MV-4-11 (cell line): ENCODE measurements at regions not wholly inside any gene's neighbourhood (a gene's known extent, or its start where the extent isn't known, plus 50 kb on each side); places are given as distances from the start of the nearest gene placed in this dataset.
A peak's percentile ranks its signal among the peaks of the same experiment; 100 is the strongest.
"Not testable (repeated sequence)": the region's sequence is repeated elsewhere in the genome, so short reads cannot be mapped to it uniquely, and the experiment has no call there.

Source experiments
- DNase-seq: peaks from one replicate; lab custom pipeline; 2025; lab: John Stamatoyannopoulos, UW

DNA sequence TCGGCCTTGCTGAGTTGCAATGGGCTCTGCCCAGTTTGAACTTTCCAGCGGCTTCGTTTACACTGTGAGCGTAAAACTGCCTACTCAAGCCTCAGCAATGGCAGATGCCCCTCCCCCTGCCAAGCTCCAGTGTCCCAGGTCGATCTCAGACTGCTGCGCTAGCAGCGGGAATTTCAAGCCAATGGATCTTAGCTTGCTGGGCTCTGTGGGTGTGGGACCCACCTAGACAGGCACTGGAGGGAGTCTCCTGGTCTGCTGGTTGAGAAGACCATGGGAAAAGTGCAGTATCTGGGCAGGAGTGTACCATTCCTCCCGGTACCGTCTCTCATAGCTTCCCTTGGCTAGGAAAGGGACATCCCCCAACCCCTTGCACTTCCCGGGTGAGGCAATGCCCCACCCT, 88.2 kb downstream of the KLHL28 start:
- DNase-seq: no peak

DNA sequence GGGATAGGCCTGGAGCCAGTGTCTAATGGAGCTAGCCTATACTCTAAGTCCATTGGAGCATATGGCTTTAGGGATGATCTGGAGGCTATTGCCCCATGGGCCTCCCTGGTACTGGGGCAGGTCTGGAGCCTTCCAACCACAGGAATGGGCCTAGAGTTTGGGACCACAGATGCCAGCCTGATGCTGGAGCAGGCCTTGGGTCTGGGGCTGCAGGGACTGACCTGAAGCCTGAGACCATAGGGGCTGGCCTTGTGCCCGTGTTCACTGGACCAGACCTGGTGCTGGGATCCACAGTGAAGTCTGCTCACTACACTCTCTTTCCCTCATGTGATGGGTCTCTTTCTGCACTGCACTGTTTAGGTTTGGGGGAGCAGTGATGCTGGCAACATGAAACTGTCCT, 95.0 kb downstream of the KLHL28 start:
- no peak for DNase-seq

DNA sequence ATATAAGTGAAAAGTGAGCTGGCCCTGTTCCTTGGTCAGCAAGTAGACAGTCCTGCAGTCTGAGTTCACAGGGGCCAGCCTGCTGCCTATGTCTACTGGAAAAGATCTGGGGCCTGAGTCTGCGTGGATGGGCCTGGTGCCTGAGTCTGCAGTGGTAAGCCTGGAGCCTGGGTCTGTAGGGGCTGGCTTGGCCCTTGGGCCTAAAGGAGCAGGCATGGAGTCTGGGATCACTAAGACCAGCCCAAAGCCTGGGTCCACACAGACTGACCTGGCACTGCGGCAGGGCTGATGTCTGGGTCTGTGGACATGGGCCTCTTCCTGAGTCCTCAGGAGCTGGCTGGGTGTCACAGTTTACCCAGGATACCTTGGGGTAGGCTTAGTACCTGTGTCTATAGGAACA, 95.4 kb downstream of the KLHL28 start:
- no peak for DNase-seq

DNA sequence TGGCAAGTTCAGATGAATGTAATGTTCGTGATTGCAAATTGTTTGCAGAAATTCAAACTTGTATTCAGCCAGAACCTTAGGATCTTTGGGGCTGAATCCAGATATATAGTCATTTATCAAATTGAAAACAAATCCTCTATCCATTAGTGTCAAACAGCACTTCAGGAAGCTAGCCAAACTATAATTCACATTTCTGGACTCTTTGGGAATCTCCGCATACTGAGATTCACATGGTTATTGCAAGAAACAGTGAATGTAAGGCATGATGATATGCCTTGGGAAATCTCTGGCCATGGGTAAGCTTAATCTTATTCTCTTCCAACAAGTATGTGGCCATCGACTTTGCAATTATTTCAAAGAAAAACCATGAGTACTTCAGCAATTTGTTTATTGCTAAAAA, 98.5 kb downstream of the KLHL28 start:
- no peak for DNase-seq

DNA sequence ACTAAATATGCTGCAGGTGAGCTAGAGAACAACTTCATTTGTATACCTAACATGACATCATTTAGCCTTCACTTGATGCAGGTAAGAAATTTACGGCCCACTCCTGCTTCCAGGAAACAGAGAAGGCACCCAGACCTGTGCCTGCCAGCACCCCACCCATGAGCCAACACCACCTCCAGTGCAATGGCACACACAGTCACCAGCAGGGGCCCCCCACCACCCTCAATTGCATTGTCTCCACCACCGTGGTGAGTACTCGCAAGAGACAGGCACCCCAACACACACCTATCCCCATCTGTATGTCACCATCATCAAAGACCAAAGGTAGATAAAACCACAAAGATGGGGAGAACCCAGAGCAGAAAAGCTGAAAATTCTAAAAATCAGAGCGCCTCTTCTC, 107.6 kb downstream of the KLHL28 start:
- DNase-seq: no peak

DNA sequence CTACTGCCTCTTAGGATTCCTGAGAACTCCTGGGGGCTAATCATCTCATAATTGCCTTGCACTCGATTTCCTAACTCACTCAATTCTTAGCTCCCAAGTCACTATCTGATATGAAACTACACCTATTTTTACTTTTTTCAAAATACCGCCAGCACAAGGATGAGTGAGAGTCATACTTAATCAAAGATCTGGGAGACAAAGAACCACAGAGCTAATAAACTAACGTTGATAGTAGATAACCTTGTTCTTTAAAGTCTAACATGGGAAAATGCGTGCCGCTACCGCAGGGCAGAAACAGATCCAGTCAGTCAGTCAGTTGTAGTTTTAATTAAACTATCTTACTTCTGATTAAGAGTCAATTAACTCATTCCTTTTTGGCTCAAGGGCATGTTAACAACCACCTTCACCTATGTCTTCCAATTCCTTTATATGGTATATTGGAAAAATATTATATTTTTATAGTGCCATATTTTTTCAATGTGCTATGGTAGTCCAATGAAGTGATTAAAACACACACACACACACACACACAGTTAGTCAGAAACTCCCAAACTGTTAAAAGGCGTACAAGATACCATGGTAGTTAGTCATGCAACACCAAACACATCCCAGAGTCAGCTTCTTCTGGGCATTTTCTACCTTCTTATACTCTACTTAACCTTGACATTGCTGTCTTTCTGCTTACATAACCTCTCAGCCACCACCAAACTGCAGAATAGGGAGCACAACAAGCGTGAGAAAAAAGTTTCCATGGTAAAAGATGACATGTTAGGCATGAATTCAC, 114.0 kb downstream of the KLHL28 start:
- no peak for DNase-seq

DNA sequence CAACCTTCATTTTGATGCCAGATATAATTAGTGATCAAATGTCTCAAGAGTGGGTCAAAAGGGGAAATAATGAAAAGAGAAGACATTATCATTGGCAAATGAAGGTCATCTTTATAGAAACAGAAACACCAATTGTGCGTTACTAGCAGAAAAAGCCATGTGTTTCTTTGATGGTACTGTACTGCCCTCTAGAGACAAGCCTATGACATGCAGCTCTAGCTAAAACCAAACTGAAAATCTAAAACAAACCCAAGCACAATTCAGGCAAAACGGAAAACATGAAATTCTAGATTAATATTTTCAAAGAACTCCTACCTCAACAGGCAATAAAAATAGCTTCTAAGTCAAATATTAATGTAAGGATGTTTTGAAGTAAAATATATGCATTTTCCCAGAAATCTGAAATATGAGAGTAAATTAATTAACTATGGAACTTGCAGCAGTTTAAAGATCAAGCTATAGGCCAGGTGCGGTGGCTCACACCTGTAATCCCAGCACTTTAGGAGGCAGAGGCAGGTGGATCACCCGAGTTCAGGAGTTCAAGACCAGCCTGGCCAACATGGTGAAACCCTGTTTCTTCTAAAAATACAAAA, 115.4 kb downstream of the KLHL28 start:
- peak; percentile 37 for DNase-seq

DNA sequence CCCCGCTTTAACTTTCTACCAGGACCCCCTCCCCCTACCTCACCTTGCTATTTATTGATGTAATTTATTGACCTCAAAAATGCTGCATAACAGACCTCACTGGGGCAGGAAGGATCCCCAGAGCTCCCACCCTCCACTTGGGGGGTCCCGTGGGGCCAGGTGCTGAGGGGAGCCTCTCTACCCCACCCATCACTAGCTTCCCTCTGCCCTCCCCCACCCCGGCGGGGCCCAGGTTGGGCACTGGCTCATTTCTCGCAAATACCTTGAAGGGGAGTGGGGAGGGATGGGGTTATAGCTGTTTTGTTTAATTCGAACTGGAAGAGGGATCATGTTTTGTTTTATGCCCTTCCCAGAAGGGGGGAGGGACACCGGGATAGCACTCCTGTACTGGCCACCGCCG, 125.8 kb downstream of the KLHL28 start:
- not testable (repeated sequence) for DNase-seq

DNA sequence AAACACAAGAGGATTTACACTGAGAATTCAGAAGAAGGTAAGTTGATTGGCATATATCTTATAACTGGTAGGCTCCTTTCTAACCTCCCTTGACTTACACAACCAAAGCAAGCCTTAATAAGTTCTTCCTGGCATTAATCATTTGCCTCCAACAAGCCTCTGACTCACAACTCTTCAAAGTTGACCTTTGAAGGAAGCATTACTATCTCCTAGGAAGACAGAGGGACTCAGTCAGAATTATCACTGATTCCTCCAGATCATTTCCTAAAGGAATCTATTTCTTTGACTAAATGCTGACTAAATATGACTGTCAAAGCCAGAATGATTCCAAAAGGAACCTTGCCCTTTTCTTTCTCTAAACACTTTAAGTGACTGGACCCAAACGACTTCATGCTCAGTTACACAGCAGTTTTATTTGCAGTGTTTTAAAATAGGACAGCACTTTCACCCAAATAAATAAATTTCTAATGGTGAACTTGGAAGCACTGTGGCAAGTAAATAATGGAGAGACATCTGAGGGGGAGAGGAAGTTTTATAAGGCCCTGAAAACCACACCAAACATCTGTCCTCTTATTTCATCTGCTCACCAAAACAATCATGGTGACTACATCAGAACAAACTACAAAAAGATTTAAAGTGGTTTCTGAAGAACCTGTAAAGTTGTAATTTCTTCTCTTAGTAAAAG, 128.2 kb downstream of the KLHL28 start:
- no peak for DNase-seq

DNA sequence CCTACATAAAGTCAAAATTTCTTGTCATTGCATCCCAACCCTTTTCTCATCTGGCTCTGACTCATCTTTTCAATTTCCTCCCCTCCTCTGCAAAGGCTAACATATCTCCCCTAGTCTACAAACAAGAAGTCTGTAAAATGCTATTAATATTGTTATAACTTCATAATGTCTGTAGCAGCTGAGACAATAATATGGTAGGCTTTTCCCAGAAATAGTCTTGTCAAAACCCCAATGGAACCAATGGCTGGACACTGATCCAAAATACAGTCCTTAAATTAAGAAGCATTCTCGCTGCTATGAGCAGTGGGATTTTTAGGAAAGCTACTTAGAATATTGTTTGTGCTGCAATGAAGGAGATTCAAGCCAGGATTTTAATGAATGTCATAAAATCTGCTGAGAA, 131.4 kb downstream of the KLHL28 start:
- no peak for DNase-seq

DNA sequence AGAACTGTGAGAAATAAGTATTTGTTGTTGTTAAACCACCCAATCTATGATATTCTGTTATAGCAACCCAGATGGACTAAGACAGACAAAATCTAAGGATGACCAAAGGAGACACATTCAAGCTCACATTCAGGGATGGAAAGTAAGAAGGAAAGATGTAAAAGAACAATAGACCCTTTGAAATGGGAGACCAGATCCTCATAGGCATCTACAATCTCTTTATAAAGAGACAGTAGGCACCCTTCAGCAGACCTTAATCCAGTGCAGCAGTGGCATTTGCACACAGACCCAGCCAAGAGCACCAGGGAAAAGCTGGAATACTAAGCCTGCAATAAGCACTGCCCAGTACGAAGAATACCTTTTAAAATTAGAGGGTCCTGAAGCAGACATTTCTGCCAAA, 132.7 kb downstream of the KLHL28 start:
- DNase-seq: no peak

DNA sequence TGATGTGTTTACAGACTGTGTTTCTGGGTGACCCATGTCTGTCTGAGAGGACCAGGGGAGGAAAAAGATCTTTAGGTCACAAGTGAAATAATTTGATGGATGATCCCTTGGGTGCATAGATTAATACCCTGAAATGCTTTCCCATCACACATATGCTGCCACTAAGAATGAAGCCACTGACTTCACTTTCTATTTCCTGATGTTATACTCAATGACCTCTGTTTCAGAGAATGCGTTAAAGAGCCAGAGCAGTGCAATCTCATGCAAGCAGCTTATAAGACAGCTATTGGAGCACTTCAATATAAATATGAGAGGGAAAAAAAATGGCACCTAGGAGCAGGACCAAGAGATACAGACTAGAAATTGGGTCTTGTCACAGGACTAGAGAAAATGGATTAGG, 133.7 kb downstream of the KLHL28 start:
- DNase-seq: no peak

DNA sequence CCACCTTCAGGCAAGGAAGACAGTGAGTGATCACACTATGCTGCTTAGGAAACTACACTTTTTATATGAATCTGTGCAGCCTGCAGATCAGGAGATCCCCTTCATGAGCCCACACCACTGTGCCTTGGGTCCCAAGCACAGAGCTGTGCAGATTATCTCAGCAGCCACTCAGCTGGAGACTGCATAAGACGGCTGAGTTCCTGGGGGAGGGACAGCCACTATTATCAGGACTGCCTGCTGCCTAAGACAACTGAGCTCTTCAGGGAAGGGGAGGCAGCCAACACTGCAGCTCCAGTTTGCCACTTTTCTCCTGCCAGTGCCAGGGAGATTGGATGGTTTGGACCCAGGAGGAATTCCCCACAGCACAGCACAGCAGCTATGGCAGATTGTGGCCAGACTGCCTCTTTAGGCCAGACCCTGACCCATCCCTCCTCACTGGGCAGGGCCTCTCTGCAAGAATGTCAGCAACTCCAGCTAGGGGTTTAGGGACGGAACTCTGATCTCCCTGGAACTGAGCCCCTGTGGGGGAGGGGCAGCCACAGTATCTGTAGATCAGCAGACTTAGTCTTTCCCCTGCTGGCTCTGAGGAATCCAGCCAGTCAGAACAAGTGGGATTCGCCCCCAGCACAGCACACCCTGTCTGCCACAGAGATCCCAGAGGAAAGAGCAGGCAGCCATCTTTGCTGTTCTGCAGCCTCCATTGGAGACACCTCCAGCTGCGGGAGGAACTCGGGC, 141.3 kb downstream of the KLHL28 start:
- DNase-seq: no peak

DNA sequence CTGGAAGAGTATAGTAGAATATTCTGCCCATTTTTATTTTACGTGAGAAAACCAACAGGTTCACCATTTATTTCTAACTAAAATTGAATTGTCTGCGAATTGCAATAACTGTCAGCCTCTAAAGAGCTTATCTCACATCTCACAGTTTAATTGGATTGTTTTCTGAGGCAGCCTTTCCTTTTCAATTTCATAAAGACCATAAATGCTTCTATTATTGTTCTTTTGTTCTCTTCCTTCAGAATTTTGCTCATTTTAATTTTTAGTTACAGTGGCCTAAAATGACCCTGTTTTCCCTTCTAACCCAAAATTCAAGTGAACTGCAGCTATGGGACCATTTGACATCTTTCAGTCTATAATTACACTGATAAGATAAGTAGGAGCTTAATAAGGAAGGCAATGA, 147.6 kb downstream of the KLHL28 start:
- DNase-seq: no peak

DNA sequence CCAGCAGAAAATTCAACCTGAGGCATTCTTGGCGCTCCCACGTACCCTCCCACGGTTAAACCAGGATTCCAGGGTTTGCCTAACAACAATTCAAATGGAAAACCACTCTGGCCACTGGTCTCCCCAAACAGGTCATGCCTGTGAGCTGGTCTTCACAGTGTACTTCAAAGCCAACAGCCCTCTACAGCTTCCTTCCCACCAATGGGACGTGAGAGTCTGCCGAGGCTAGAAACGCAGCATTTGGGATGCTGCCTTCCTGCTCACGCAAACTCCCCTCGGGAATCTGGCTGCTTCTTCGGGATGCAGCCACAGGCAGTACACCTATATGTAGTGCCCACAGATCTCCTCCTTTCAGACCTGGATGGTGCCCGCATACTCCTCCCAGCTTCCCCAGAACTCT, 149.1 kb downstream of the KLHL28 start:
- no peak for DNase-seq

DNA sequence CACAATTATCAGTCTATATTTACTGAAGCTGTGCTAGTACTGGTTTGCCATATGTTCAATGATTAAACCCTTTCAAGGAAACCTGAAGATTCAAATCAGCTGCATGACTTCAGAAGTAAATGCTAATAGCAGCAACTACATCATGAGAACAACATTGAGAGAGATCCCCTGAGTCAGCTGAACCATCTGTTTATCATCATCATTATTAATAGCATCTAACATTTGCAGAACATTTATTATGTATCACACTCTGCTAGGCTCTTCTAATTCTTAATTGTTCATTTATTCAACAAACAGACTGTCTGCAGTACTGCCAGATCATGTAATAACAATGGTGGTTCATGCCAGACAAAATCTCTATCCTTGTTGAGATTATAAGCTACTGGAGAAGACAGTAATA, 157.4 kb downstream of the KLHL28 start:
- DNase-seq: no peak

DNA sequence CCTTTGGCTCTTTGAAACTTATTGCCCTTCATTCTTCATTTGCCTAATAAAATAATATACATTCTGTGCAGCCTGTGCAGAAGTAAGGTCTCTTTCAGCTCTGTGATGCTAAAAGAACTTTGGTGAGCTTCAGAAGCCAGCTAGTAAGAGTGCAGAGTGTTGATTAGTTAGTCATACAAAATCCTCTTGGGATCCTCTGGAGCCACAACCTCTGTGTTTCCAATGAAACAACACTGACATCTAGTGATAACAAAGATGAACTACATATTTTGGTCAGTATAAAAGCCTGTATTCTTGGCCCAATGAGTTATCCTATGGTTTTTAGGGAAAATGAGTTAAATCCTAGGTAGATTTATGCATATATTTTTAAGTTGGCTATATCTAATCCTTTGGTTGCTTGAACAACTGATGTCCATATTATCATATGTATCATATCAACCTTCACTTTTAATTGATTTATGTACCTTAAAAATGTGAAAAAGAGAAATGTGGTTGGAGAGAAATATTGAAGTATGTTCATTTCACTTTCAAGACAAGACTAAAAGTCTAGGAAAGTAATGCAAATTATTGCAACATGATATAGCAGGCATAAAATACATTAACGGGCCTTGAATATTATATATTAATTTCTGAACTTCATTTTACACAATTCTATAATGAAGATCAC, 158.4 kb downstream of the KLHL28 start:
- DNase-seq: peak; percentile 52

DNA sequence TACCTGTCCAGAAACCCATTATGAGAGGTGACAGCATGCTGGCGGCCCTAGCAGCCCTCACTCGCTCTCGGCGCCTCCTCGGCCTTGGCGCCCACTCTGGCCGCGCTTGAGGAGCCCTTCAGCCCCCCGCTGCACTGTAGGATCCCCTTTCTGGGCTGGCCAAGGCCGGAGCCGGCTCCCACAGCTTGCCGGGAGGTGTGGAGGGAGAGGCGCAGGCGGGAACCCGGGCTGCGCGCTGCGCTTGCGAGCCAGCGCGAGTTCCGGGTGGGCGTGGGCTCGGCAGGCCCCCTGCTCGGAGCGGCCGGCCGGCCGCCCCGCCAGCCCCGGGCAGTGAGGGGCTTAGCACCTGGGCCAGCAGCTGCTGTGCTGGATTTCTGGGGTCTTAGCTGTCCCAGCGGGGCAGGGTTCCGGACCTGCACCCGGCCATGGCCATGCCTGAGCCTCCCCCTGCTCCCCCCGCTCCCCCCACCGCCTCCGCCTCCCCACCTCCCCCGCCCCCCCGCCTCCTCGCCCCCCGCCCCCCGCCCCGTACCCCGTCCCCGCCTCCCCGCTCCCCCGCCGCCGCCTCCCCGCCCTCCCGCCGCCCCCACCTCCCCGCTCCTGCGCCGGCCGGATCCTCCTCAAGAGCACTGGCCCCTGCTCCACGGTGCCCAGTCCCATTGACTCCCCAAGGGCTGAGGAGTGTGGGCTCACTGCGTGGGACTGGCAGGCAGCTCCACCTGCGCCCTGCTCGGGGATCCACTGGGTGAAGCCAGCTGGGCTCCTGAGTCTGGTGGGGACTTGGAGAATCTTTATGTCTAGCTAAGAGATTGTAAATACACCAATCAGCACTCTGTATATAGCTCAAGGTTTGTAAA, 163.1 kb downstream of the KLHL28 start:
- DNase-seq: no peak

DNA sequence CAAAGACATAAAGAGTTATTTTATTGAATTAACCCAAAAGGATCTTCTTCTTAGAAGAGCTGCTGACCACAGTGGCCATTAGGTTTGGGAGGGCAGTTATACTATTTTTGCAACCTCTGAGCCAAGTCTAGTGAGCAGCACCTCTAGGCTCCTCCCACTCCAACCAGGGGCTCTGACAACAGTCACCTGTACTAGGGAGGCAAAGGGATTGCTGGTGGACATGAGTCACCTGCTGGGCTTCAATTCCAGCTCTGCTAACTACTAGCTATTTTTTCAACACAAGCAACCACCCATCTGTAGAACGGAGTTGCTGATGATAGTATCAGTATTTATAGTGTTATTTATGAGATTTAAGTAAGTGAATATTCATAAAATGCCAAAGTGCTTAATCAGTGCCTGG, 166.0 kb downstream of the KLHL28 start:
- no peak for DNase-seq

DNA sequence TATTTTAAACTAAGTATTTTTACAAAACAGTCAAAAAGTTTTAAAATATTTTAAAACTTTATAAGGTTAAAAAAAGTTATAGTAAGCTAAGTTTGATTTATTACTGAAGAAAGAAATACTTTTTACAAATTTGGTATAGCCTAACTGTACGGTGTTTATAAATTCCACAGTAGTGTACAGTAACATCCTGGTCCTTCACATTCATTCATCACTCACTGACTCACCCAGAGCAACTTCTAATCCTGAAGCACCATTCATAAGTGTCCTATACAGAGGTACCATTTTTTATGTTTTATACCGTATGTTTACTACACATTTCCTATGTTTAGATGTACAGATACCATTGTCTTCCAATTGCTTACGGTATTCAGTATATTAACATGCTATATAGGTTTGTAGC, 170.0 kb downstream of the KLHL28 start:
- DNase-seq: no peak

DNA sequence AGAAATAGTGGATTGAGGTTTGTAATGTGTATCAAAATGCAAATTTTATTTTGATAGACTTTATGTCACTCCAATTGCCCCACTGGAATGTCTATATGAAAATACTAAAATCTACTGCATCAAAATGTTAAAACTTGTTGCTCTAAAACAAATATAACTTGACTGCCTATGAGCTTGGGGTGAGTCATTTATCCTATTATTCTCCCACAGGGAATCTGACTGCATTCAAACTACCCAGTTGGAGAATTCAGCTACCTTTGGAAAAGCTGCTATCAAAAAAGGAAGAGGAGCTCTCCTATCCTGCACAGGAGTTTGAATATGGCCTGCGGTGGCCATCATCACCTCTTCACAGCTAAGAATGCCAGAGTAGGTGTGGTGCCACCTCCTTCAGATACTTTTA, 173.1 kb downstream of the KLHL28 start:
- no peak for DNase-seq
